ENCODE measurements at regions not wholly inside any gene's neighbourhood (a gene's known extent, or its start where the extent isn't known, plus 50 kb on each side); places are given as distances from the start of the nearest gene placed in this dataset.

DNA sequence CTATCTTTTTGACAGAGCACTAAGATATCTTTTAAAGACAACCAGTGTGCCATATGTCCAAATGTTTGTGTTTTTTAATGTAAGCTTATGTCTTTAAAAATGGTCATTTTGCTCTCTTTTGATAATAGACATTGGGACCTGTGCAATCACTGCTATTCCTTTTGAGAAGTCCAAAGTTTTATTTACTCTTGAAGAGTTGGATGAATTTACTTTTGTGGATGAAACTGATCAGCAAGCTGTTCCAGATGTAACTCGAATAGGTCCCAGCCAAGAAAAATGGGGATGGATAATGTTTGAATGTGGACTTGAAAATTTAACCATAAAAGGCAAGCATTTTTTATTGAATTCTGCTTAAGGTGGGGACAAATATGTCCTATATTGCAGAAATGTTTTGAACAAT is 97.2 kb downstream of the BLTP1 start:
- TF ChIP-seq SMC3 (conservative IDR thresholded peaks at IDR 0.05; ENCODE audit: poor library complexity) (no peak), TAF1 (IDR thresholded peaks at IDR 0.05; ENCODE audit: low read depth) (no peak), EP300 (conservative IDR thresholded peaks at IDR 0.05; ENCODE audit: poor library complexity, severe bottlenecking) (no peak), POLR2AphosphoS5 (IDR thresholded peaks at IDR 0.05) (no peak), RAD21 (conservative IDR thresholded peaks at IDR 0.05) (no peak), MXI1 (conservative IDR thresholded peaks at IDR 0.05; ENCODE audit: poor library complexity, severe bottlenecking) (no peak), EZH2 (IDR thresholded peaks at IDR 0.05; ENCODE audit: borderline replicate concordance, insufficient read depth, low read length, poor library complexity, severe bottlenecking) (no peak)
- TF ChIP-seq, protein P1, sequence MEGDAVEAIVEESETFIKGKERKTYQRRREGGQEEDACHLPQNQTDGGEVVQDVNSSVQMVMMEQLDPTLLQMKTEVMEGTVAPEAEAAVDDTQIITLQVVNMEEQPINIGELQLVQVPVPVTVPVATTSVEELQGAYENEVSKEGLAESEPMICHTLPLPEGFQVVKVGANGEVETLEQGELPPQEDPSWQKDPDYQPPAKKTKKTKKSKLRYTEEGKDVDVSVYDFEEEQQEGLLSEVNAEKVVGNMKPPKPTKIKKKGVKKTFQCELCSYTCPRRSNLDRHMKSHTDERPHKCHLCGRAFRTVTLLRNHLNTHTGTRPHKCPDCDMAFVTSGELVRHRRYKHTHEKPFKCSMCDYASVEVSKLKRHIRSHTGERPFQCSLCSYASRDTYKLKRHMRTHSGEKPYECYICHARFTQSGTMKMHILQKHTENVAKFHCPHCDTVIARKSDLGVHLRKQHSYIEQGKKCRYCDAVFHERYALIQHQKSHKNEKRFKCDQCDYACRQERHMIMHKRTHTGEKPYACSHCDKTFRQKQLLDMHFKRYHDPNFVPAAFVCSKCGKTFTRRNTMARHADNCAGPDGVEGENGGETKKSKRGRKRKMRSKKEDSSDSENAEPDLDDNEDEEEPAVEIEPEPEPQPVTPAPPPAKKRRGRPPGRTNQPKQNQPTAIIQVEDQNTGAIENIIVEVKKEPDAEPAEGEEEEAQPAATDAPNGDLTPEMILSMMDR (IDR thresholded peaks at IDR 0.05; ENCODE audit: poor library complexity, severe bottlenecking), result no peak
- TF ChIP-seq, protein P2, sequence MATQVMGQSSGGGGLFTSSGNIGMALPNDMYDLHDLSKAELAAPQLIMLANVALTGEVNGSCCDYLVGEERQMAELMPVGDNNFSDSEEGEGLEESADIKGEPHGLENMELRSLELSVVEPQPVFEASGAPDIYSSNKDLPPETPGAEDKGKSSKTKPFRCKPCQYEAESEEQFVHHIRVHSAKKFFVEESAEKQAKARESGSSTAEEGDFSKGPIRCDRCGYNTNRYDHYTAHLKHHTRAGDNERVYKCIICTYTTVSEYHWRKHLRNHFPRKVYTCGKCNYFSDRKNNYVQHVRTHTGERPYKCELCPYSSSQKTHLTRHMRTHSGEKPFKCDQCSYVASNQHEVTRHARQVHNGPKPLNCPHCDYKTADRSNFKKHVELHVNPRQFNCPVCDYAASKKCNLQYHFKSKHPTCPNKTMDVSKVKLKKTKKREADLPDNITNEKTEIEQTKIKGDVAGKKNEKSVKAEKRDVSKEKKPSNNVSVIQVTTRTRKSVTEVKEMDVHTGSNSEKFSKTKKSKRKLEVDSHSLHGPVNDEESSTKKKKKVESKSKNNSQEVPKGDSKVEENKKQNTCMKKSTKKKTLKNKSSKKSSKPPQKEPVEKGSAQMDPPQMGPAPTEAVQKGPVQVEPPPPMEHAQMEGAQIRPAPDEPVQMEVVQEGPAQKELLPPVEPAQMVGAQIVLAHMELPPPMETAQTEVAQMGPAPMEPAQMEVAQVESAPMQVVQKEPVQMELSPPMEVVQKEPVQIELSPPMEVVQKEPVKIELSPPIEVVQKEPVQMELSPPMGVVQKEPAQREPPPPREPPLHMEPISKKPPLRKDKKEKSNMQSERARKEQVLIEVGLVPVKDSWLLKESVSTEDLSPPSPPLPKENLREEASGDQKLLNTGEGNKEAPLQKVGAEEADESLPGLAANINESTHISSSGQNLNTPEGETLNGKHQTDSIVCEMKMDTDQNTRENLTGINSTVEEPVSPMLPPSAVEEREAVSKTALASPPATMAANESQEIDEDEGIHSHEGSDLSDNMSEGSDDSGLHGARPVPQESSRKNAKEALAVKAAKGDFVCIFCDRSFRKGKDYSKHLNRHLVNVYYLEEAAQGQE (IDR thresholded peaks at IDR 0.05; ENCODE audit: borderline replicate concordance), result no peak
- H3K27ac ChIP-seq (ENCODE audit: low read length), result no peak overlapping the region
- H3K27me3 ChIP-seq (ENCODE audit: insufficient read depth, low read depth, low read length), result no peaks in the 10 kb centered on the region
- no peaks in the 10 kb centered on the region for H3K79me2 ChIP-seq (replicated peaks; ENCODE audit: insufficient read depth, low read length)
- H4K20me1 ChIP-seq (ENCODE audit: insufficient read depth), result no peaks in the 10 kb centered on the region
- peaks cover 23% of the 10 kb centered on the region for H3K36me3 ChIP-seq (ENCODE audit: insufficient read depth, low read length)
- no peak overlapping the region for H3K9ac ChIP-seq (ENCODE audit: low read length)
- H3K4me2 ChIP-seq (ENCODE audit: low read length), result no peak overlapping the region
- H3K9me2 ChIP-seq (ENCODE audit: insufficient read depth, low read length), result no peaks in the 10 kb centered on the region
- H2AFZ ChIP-seq (ENCODE audit: low read depth, low read length), result no peak overlapping the region
- no peaks in the 10 kb centered on the region for H3K9me3 ChIP-seq (ENCODE audit: low read length)
- no peaks in the 10 kb centered on the region for H3F3A ChIP-seq (ENCODE audit: insufficient read depth, low read length, poor library complexity, severe bottlenecking)
- no peak overlapping the region for H3K4me3 ChIP-seq (ENCODE audit: low read length)

DNA sequence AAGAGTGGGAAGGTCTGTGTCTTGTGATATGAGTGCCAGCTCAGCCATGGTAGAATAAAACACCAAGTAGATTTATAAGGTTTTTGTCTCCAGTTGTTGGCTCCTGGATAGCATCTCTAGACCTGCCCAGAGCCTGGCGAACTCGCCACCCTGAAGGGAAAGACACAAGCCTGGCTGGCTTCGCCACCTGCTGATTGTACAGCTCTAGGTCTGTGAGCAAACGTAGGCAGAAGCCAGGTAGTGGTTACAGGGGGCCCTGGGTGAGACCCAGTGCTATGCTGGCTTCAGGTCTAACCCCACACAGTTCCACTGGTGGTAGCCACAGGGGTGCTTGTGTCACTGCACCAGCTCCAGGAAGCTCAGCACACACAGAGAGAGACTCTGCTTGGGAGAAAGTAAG is 100.5 kb downstream of the BLTP1 start:
- no peak for TF ChIP-seq TAF1 (IDR thresholded peaks at IDR 0.05; ENCODE audit: low read depth)
- TF ChIP-seq SMC3 (conservative IDR thresholded peaks at IDR 0.05; ENCODE audit: poor library complexity), result no peak
- no peak for TF ChIP-seq EZH2 (IDR thresholded peaks at IDR 0.05; ENCODE audit: borderline replicate concordance, insufficient read depth, low read length, poor library complexity, severe bottlenecking)
- TF ChIP-seq RAD21 (conservative IDR thresholded peaks at IDR 0.05), result no peak
- TF ChIP-seq, protein P1 (IDR thresholded peaks at IDR 0.05; ENCODE audit: poor library complexity, severe bottlenecking), result no peak
- TF ChIP-seq, protein P2 (IDR thresholded peaks at IDR 0.05; ENCODE audit: borderline replicate concordance), result no peak
- TF ChIP-seq MXI1 (conservative IDR thresholded peaks at IDR 0.05; ENCODE audit: poor library complexity, severe bottlenecking), result no peak
- TF ChIP-seq EP300 (conservative IDR thresholded peaks at IDR 0.05; ENCODE audit: poor library complexity, severe bottlenecking), result no peak
- TF ChIP-seq POLR2AphosphoS5 (IDR thresholded peaks at IDR 0.05), result no peak
- Histone ChIP-seq H3F3A (ENCODE audit: insufficient read depth, low read length, poor library complexity, severe bottlenecking) (no peaks in the 10 kb centered on the region), H3K9me2 (ENCODE audit: insufficient read depth, low read length) (no peaks in the 10 kb centered on the region), H3K9ac (ENCODE audit: low read length) (no peak overlapping the region), H3K27ac (ENCODE audit: low read length) (no peak overlapping the region), H3K4me2 (ENCODE audit: low read length) (no peak overlapping the region), H3K9me3 (ENCODE audit: low read length) (no peaks in the 10 kb centered on the region), H2AFZ (ENCODE audit: low read depth, low read length) (no peak overlapping the region), H3K4me3 (ENCODE audit: low read length) (no peak overlapping the region), H3K27me3 (ENCODE audit: insufficient read depth, low read depth, low read length) (no peaks in the 10 kb centered on the region), H3K36me3 (ENCODE audit: insufficient read depth, low read length) (peaks cover 15% of the 10 kb centered on the region), H4K20me1 (ENCODE audit: insufficient read depth) (no peaks in the 10 kb centered on the region), H3K79me2 (replicated peaks; ENCODE audit: insufficient read depth, low read length) (no peaks in the 10 kb centered on the region)

All from neural cell (in vitro differentiated cells).